Fibroblast of skin of right quadriceps (primary cell): ENCODE measurements at regions not wholly inside any gene's neighbourhood (a gene's known extent, or its start where the extent isn't known, plus 50 kb on each side); places are given as distances from the start of the nearest gene placed in this dataset.

Source experiments
- DNase-seq: peaks from one replicate; pipeline ENCODE4 v3.0.0-alpha.2; 2013

DNA sequence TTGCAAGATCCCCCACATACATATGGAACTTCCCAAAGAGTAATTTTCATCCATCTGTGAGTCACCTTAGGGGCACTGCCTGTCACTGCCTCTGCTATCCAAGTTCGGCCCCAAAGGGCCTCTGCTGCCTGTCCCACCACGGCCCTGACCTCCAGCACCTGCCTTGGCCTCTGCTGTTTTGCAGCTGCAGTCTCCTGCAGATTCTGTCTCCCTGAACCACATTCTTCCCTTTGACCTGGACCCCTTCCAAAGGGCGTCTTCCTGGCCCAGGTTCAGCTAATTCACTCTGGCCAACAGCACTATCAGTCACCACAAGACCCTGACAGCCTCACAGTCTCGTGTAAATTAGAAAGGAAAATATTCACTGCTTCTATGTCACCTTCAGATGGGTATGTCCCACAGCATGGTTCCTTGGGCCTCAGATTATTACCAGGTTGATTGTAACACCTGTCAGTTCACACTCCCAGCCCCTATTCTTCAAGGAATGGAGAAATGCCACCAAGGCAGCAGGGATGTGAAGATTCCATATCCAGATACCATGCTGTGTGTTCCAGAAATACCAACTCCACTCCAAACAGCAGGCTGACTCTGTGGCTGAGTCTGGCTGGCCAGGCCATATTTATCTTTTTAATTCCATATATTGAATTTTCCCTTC lies 479.3 kb downstream of the ARHGEF28 start:
- DNase-seq, result no peak

DNA sequence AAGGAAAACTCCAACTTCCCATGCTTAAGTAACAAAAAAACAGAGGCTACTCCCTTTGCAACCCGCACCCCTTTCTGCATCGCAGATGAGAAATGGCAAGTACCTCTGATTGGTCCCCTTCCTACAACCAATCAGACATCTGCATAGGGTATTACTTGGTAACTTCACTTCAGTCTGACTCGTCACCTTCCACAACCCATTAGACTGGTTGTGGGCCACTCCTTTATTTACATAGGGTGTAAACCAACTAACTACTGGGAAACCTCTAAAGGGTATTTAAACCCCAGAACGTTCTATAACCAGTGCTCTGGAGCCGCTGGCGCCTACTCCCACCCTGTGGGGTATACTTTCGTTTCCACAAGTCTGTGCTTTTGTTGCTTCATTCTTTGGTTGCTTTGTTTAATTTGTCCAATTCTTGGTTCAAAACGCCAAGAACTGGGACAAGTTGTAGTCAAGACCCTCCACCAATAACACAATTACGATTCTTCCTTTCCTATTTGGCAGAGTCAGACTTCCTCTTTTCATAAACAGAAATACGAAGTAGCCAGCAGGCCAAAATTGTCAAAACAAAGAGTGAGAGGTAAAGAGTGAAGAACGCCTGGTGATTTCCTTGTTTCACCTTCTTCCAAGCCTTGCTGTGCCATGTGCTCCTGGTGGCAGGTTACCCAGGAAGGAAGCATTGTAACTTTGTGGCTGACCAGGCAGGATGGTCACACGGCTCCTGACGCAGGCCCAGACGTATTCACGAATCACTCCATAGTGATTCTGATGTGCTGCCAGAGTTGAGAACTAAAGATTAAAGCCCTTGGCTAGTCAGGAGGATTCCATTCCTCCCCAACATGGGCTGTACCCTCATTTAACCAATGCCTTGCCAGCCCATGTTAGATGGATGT lies 477.4 kb downstream of the ARHGEF28 start:
- DNase-seq, result no peak

DNA sequence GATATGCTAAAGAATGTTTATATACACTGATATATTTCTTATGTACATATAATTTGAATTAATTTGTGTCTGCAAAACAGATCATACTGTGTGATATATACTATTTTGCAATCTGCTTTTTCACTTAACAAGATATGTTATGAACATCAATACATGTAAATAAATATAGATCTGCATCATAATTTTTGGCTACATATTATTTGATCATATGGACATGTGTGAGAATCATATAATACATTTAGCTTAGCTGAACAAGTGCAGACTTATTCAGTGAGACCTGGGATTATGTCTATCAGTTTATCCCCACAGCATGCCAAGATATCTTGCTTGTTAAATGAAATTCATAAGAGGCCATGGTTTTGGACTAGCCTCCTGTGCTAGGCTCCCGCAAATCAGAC lies 474.3 kb downstream of the ARHGEF28 start:
- DNase-seq, result no peak

DNA sequence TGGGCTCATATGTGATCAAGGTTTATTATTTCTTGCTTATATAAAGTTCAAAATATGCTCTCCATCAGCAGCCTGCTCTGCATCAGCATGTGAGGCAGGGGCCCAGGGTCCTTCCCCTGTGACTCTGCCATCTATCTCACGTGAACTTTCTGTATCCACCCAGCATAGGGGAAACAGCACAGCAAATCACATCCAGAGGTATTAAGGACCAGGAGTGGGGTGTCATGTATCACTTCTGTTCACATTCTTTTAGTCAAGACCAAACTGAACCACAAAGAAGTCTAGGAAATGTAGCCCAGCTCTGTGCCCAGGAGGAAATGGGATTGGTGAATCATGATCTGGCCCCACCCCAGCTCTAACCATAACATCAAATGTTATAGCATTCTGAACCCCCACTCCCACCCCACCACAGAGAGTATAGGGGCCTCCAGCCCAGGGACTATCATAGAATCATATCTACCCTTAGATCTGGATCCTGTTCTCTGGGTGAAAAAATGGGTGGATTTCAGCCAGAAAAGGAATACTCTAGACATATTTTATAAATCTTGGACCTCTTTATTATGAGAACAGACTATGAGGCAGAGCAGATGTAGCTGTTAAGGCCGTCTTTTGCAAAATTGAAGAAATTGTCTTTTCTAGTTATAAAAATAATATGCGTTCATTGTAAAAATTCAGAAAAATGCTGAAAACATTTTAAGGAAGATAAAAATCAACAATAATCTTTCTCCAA lies 473.7 kb downstream of the ARHGEF28 start:
- DNase-seq, result no peak

DNA sequence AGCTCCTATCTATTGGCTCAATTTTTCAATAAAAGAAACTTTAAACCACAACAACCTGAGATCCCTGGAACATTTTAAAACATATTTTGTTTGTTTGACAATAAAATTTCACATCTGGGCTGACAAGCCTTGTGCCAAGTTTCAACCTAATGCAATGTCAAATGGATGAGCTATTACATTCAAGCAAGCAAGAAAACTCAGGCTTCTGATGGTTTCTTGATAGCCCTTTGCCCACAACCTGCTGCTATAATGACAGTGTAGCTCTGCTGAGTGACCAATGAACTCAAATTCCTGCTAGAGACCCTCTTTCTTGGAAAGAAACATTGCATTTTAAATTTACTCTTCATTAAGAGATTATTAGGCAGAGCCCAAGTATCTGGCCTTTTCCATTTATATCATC lies 472.9 kb downstream of the ARHGEF28 start:
- DNase-seq, result no peak

DNA sequence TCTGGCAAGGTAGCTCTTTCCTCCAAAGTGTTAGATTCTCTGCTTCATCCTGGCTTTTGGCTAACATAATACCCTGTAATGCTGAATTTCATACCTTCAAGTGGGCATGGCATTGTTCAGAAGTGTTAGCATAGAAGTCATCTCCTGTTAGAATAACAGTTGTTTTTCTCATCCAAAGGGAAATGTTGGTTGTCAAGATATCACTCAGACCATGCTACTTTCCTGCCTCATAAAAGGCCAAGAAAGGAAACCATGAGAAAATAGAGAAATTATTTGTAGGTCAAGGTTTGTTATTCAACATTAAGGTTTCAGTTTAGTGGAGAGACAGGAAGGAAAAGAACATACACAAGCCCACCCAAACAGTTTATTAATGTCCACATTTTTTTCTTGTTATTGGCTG lies 472.5 kb downstream of the ARHGEF28 start:
- no peak for DNase-seq

DNA sequence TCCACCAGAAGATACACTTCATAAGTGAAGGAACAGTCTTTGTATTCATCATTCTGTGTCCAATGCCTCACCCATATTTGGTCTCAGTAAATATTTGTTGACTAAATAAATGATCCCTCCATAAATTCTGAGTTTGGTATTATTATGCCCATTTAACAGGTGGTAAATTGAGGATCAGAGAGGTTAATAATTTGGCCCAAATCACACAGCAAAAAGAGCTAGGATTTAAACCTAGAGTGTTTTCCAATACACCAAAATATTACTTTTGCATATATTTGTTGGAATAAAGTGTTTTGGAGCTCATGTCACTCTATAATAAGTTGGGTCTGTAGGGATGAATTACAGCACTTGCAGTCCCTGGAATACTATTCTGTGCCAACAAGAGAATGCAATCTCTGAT lies 470.3 kb downstream of the ARHGEF28 start:
- no peak for DNase-seq

DNA sequence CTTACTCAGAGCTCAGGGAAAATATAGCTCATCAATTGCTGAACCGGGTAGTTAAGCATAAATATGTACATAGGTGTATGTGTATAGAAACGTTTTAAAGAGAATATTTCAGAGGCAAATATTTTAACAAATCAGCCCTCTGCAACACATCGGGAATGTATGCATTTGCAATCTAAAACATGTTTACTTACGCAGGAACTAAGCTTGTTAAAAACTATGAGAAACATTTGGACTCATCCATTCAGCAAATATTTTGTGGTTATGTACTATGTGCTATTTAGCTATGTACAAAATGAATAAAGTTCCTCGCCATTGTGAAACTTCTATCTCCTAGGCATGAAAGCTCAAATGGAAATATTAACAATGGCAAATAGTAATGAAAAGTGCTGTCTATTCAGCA lies 469.9 kb downstream of the ARHGEF28 start:
- DNase-seq, result peak; percentile 84

DNA sequence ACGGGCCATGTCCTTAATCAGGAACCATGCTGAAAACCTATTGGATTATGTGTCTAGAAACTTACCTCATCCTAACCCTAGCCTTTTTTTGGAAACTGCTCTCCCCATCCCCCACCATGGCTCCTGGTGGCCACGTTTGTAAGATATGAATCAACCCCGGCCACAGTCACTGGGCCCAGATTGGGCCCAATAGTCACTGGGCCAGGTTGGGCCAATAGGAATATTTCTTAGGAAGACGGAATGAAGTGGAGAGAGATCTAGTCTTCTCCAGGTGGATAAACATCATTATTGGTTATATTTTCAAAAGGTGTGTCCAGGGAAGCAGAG lies 468.7 kb downstream of the ARHGEF28 start:
- DNase-seq, result no peak

DNA sequence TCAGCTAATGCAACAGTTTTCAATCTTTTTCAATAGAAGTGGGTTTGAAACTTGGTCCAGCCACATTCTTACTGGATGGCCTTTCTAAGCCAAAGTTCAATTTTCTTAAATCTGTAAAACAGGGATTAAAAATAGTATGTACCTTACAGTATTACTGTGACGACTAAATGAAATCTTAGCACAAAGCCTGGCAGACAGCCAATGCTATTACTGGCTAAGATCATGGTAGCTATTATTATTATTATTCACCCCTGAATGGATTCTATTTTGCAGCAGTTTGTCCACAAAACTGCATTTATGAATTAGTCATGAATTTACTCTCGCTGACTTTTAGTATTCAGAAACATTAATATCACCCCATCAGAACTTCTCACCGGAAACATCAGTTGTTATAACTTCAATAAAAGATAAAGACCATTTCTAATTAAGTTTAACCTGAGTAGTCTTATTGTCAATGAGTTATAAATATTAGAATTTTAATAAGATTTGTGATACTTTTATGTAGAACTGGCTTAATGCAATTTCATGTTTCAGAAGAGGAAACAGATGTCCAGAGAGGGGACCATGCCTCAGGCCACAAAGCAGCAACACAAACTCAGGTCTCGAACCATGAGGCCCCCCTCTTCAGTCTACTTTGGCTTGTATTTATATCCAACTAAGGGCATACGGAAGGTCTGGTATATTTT lies 468.2 kb downstream of the ARHGEF28 start:
- peak; percentile 28 for DNase-seq

DNA sequence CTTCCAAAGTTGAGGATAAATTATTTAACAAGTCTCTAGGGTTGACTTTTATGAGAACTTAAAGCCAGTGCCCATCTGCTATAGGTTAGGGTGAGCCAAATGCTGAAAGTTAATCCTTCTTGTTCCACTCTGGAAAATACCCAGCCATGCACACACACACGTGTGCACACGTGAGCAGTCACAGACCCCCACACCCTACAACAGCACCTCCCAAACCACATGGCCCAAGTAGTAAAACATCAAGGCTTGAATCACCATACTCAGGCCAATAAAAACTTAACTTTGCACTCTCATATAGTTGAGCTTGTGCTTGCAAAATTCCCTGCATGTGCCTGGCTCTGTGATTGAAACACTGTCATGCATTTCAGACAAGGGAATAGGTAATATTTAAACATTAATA lies 467.6 kb downstream of the ARHGEF28 start:
- DNase-seq, result no peak

DNA sequence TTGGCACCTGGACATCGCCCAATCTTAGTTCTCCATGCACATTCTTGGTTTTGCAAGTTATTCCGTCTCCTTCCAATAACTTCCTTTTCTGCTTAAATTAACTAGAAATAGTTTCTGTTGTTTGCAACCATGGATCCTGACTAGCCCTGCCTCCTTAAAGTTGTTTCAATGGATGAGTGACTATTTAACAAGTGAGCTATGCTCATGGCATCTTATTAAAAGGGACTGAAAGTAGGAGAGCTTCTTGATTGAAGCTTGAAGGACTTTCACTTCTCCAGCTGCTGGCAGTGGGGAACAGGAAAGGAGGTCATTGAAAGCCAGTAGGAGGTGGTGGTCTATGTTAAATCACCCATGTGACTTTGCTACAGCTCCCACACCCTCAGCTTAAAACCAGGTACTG lies 466.8 kb downstream of the ARHGEF28 start:
- no peak for DNase-seq

DNA sequence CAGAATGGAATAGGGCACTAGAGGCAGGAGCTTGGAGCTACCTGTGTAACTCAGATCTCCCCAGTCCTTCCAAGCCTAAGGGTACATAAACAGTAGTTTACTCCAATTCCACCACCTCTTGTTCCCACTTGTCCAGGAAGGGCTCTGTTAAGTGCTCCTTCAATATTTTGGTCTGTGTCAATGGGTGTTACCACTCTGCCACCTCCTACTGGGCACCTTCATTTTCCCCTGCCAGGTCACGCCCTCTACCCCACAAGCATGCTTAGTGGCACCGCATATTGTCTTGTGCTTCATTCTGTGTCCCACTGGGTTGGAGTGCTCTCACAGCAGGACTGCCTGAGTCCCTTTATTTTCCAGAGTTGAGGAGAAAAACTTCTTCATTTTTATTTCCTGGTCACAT lies 459.8 kb downstream of the ARHGEF28 start:
- no peak for DNase-seq

DNA sequence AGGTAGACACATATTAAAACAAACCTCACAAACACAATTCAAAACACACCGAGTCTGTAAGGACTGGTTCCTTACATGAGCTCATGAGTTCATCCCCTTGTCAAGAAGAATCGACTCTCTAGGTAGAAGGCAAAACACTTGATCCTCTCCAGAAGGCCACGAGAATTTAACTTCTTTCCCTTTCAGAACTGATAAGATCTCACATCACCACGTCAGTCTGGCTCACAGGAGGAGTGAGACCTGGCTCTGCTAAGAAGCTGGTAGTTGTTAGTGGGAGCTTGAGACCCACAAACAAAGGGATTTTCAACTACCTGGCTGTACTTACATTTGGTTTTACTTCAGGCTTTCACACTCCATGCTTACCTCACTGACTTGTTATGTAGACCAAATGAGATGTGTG lies 459.2 kb downstream of the ARHGEF28 start:
- no peak for DNase-seq

DNA sequence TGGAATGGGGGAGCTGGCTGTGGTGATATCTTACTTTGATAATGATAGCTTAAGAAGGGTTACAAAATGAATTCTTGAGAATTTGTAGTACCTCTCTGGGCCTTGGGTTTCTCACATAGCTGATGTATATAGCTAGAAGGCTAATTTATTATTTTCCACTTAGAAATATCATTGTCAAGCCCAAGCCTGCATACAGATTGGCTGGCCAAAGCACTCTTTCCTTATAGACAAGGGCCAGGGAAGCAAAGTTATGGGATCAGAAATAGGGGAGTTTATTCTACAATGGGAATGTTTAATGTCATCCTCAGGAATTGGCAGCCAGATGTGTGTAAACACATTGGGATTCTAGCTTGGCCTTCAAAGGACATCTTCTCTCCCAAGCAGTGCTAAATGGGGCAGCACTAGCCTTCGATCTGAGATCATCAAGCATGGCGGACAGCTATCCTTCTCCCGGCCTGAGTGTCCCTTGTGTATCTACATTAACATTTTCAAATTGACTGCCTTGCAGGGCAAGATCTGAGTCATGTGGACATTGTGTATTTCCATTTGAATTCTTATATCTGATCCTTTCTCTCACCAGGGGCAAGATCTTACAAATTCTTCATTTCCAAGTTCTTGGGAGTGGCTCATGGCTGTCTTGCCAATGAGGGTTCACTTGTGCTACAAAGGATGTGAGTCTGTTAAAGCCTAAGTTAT lies 457.2 kb downstream of the ARHGEF28 start:
- DNase-seq, result no peak

DNA sequence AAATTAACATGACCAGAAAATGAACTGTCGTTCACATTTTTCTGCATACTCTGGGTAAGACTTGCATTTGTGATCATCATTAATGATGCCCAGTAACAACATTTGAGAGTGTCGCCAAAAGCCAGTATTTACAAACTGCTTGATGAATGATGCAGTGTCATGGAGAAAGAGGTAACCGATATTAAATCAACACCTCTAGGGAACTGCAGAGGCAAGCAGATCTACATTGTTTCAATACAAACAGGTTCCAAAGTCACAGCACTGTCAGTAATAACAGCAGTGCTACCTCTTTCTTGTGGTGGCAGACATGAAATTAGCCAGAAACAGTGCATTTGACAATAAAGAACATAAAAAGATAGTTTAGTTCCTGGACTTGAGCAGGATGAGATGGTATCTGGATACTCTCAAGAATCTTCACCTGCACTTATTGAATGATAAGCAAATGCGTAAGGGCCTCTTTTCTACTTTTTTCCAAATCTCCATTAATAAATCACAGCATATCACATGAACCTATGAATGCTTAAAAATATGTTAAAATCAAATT lies 456.6 kb downstream of the ARHGEF28 start:
- DNase-seq, result no peak

DNA sequence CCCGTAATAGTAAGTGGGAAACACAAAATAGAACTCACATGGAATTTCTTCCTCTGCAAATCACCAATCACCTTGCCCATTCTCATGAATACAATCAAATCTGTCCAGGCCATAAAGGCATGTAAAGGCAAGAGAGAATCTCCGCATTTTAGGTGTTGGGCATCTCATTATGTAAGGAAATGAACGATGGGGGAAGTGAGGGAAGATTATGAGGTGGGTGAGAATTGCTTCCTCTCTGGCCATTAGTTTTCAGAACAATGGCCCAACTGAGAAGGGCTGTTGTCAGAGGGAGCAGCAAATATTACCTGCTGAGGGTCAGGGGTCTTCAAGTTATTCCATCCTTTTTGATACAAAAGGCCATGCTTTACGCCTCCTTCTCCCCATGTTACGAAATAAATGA lies 455.1 kb downstream of the ARHGEF28 start:
- no peak for DNase-seq

DNA sequence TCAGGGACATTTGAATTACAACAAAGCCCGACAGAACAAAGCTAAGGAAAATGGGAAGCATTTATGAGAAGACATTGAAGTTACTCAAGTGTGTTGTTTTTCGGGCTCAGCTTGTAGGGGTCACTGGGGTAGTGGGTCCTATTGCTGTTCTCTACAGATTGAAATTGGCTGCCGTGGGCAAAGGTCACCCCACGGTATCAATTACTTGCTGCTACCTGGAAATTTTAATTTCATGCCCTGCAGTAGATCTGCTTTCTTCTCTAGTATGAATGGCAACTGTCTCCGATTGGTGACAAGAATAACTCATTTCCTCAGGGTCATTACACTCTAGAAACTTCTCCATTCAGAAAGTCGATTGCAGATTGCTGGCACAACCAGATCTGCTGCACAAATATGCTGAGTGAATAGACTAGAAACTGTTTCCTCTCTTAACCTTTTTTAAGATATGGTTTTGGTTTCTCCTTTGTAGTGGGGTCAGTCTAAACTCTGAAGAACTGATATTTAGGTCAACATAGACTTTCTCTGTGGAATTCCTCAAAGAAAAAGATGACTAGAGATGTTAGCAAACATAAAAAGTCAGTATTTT lies 454.1 kb downstream of the ARHGEF28 start:
- no peak for DNase-seq

DNA sequence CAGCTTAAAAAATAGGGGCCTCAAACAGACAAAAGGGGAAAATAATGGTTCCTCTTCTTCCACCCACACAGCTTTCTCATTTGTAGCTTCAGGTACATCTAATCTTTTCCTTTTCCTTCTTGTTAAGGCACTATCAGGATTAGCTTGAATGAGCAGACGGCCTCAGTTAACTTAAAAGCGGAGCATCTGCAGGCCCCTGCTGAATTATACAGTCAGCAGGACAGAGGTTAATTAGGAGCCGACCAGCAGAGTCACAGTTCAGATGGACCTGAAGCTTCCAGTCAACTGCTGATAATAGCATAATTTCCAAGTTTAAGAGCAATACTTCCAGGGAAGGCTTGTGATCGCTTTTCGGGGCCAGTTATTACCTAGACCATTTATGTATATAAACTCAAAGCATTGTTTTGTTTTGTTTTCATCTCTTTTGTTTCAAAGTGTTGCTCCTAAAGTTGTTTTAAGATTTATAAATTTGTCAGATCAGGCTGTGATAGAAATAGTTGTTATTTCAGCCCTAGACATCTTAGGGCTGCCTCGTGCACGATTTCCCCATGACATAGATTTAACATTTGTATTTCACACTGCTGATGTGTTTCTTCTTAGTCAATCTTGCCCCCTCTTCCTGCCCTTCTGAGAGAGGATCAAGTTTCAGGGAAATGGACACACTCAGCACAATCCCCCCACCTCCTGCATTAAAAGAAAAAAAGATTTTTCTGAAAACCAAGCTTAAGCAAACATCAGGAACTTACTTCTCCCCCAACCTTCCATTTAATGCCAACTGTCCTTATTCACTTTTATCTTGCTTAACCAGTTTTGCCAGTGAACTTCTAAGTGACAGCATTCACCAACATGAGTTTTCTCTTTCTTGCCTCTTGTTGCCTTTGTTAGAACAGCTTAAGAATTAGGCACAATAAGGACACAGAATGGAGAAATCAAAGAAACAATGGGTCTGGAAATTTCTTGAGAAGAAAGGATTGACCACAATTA lies 449.8 kb downstream of the ARHGEF28 start:
- peak; percentile 11 for DNase-seq

DNA sequence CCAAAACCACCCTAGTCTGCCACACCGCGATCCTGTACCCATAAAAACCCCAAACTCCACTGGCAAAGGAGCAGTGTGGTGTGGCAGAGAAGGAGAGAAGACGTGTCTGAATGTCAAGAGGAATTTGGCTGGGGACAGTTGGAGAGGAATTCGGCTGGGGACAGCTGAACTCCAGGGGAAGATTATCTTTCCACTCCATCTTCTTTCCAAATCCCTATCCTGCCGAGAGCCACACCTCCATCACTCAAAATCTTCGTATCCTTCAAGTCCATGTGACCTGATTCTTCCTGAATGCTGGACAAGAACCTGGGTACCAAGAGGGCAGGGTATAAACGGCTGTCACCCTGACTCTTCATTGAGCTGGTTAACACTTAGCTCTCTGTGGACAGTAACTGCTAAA lies 448.1 kb downstream of the ARHGEF28 start:
- no peak for DNase-seq

DNA sequence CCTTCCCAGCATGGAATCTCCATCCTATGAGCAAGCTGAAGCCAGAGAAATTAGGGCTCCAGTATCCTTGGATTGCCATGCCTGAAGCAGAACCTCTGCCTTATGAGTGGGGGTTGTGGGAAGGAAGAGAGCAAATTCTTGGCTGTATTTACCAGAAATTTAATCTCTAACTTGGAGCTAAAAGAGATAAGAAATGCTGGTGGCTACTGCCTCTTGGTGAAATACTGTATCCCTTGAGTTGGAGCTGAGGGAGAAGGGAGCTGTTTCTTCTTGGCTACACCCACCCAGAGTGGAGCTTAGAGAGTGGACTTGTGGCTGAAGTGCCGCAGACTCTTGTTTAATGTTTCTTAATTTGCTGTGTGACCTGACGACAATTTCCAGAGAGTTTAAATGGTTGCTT lies 447.3 kb downstream of the ARHGEF28 start:
- no peak for DNase-seq
